NCI-H2196 (cell line): ENCODE measurements at regions not wholly inside any gene's neighbourhood (a gene's known extent, or its start where the extent isn't known, plus 50 kb on each side); places are given as distances from the start of the nearest gene placed in this dataset.
A peak's percentile ranks its signal among the peaks of the same experiment; 100 is the strongest.

ENCODE experiments used
- DNase-seq: peaks from one replicate; lab custom pipeline; 2025; ENCODE audit not compliant: unreplicated experiment; lab: John Stamatoyannopoulos, UW

GRCh38 chr2:51483720-51484119 lies 451.8 kb upstream of the NRXN1 start:
- no peak for DNase-seq

DNA sequence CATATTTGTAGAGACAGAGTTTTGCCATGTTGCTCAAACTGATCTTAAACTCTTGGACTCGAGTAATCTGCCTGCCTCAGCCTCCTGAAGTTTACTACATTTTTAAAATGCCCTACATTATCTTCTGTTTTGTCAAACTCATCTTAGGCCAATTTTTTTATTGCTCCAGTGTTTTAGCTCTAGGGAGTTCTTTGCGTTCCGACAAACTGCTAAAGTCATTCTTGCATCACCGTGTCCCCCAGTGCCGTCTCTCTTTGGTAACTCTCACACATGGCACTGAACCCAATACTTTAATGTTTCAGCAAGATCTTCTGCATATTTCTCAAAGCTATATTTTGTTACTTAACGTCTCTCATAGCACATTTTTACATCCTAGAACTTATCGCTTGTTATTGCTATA lies 440.9 kb upstream of the NRXN1 start:
- DNase-seq = no peak

DNA sequence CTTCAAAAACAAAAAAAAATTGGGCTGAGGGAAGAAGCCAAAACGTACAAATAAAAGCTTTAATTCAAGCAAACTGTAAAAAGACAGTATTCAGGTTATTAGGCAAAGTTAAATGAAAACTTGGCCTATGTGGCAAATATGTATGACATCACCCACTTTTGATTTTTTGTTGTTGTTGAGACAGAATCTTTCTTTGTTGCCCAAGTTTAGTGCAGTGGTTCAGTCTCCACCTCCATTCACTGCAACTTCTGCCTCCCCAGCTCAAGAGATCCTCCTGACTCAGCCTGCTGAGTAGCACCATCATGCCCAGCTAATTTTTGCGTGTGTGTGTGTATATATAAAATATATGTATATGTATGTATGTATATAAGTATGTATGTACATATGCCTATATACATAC lies 440.4 kb upstream of the NRXN1 start:
- DNase-seq = no peak

DNA sequence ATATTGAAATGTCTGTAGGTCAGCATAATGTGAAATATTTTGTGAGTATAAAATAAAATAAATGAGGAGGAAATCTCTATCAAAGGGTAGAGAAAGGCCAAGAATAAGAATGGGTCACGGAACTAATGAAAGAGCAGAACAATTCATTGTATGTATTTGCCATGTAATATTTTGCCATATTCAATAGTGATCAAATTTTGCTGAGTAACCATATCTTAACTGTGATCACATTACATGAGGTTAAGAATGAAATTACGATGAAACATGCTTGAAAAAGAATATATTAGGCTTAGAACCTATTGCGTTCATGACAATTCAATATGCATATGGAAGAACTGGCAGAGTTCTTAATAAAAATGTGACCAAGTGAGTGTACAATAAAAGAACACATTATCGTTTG lies 437.2 kb upstream of the NRXN1 start:
- DNase-seq = no peak

DNA sequence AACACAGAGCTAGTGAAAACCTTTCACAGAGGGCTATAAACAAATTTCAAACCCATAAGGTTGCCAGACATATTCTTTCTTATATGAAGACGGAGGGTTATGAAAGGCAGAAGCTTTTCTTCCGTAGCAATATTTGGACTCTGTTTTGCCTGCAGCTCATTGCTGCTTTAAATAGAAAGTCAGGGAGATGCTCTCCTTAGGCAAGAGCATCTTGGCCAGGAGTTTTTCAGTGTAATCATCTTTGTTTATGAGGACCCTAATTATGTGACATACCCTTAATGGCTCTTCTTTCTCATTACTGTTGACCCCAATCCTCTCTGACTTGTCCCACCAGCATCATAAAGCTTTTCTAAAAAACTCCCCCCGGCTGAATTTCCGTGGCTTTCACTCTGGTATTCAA lies 433.4 kb upstream of the NRXN1 start:
- no peak for DNase-seq

DNA sequence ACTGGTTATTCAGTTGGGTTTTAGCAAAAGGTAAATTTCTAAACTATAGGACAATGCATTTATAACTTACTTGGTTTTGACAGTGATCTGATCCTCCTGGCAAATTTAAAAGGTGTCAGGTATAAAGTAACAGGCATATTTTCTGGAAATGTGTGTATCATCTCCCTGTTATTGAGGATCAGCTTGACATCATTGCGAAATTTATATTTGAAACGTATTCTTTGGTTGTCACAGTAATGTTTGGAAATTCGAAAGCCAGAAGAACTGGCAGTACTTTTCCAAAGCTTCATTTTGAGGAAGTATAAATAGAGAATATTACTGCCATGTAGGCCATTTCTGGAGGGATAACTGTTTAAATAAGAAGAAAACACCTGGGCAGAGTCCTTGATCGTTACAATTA lies 422.2 kb upstream of the NRXN1 start:
- DNase-seq = no peak

GRCh38 chr2:51448911-51449310 lies 417.0 kb upstream of the NRXN1 start:
- no peak for DNase-seq

- no peak for DNase-seq
These were observed 409.9 kb upstream of the NRXN1 start for GRCh38 chr2:51441786-51442185.

- DNase-seq = no peak
These were observed 392.5 kb upstream of the NRXN1 start for GRCh38 chr2:51424418-51424817.

- DNase-seq = no peak
These were observed 388.6 kb upstream of the NRXN1 start for GRCh38 chr2:51420511-51420910.

DNA sequence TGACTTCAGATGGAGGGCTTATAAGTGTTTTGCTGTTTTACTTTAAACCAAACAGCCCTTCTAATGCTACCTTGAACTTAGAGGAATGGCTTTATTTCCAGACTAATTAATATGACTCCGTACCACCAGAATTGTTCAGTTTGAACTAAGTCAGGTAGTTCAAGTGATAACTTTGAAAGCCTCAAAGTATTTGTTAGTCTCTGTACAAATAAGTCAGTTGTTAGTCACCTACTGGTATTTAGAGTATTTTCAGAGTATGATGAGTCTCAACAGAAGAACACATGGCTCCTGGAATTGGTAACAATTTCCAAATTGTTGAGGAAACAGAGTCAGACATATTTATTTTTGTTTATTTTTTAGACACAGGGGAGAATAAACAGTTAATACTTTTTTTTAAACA lies 381.8 kb upstream of the NRXN1 start:
- DNase-seq = no peak

GRCh38 chr2:51410331-51410730 lies 378.4 kb upstream of the NRXN1 start:
- DNase-seq = no peak

DNA sequence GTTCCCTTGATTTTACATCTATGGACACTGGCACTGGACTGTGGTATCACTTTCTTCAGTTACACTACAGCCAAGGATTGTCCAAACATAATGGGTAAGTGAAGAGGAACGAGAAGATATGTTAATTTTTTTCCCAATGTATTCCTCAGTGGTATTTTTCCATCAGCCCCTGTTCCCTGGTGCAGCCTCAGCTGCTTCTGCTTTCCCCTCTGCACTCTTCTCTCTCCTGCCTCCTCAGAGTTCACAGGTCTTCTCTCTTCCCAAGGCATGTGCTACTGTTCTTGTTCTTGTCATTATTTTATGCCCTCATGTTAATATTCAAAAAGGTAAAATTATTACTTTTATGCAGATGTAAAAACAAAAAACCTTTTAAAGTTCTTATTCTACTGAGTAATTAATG lies 378.0 kb upstream of the NRXN1 start:
- DNase-seq = no peak

DNA sequence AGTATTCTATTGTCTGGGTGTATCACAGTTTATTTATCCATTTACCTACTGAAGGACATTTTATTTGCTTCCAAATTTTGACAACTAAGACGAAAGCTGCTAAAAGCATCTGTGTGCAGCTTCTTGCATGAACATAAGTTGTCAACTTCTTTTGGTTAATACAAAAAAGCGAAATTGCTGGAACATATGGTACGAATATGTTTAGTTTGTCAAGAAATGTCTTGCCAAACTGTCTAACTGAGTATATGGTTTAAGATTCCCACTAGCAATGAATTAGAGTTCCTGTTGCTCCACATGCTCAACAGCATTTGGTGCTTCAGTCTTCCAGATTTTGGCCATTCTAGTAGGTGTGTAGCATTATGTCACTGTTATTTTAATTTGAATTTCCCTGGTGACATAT lies 372.3 kb upstream of the NRXN1 start:
- no peak for DNase-seq

GRCh38 chr2:51401546-51401945 lies 369.6 kb upstream of the NRXN1 start:
- no peak for DNase-seq

GRCh38 chr2:51387235-51387634 lies 355.3 kb upstream of the NRXN1 start:
- DNase-seq = no peak

DNA sequence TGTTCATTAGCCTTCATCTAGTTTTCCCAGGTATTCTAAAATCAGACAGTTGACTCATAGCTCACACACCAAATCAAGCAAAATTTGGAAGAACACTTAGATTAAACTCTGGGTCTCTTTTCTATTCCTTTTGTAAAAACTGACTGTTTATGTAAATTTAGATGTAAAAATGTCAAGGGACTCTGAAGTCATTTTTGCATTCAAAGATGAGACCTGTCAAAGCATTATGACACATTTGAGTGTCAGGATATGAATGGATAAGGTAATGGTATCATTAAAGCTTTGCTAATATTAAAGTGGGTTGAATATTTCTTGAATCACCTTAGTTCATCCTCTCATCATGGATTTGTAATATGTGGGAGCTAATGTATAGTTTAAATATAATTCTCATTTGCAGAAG lies 348.1 kb upstream of the NRXN1 start:
- no peak for DNase-seq

GRCh38 chr2:51368250-51368649 lies 336.3 kb upstream of the NRXN1 start:
- no peak for DNase-seq

GRCh38 chr2:51350100-51350499 lies 318.2 kb upstream of the NRXN1 start:
- no peak for DNase-seq

- DNase-seq = peak; percentile 1
These were observed 313.0 kb upstream of the NRXN1 start for GRCh38 chr2:51344886-51345285.

- no peak for DNase-seq
These were observed 303.4 kb upstream of the NRXN1 start for GRCh38 chr2:51335087-51336058.

DNA sequence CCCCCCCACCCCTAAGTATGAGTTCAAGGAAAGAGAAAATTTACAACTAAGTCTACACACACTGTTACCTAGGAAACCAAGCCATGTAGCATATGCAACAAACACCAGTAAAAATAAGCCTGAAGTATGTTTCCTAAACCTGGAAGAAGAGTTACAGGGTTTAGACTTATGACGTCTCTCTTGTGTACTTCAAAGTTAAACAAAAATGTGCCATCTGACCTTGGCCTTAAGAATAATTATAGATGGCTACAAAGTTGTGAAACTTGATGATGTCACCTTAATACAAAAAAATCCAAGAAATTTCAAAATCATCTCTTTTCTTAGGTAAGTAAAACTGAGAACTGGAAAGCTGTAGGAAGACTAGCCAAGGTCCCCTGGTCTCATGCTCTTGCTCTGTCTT lies 297.6 kb upstream of the NRXN1 start:
- DNase-seq = no peak

DNA sequence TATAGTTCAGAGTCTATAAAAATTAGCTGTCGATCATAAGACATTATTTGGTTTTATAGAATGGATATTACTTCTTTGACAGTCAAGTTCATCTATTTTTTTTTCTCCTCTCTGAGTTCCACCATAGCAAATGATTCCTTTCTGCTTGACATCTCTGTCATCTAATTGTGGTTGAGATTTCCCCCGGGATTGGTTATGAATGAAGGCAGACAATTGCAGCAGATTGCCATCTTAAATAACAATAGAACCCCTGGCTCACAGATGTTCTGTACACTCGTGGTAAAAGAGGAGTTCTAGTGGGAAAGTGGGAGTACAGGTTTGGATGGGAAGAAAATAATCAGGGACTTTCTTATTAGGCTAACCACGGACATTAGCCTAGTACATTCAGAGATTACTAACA lies 292.1 kb upstream of the NRXN1 start:
- no peak for DNase-seq
